CD4-positive, alpha-beta T cell (primary cell): ENCODE measurements at regions not wholly inside any gene's neighbourhood (a gene's known extent, or its start where the extent isn't known, plus 50 kb on each side); places are given as distances from the start of the nearest gene placed in this dataset.
"Not testable (repeated sequence)": the region's sequence is repeated elsewhere in the genome, so short reads cannot be mapped to it uniquely, and the experiment has no call there.

Experiments used
- ATAC-seq: fragments of 200-7000 bp; cut with Tn5 transposase; one replicate; pipeline ENCODE4 v1.10.0; 2022; ENCODE audit warnings: mild to moderate bottlenecking; ENCODE audit not compliant: poor library complexity
- CTCF ChIA-PET: fragments of 350-600 bp; sonication (Branson Sonifier 250); formaldehyde crosslinking; loops from one replicate; lab custom pipeline; 2021; ENCODE audit warnings: antibody characterized with exemption, inconsistent platforms; lab: Charles Lee
- POLR2A ChIA-PET: fragments of 350-600 bp; sonication (Branson Sonifier 250); formaldehyde crosslinking; loops from one replicate; lab custom pipeline; 2021; ENCODE audit warnings: antibody characterized with exemption, inconsistent platforms; lab: Charles Lee
- DNase-seq, 14 experiments: peaks; one replicate each; pipeline ENCODE4 v3.0.0-alpha.2; 2013 to 2020; ENCODE audit warnings: mixed read lengths in 2 of 14
- H3K27ac ChIP-seq, 2 donors: one replicate each; pipeline versions ENCODE4 v1.5.1 to v1.7.0; 2013; ENCODE audit warnings: low read length in 2 of 2, low read depth in 1 of 2, mild to moderate bottlenecking in 1 of 2
- H3K27me3 ChIP-seq, 2 experiments: 1 replicate in 1 of 2; 2 replicates in 1 of 2; pipeline versions ENCODE4 v1.6.1 to v1.7.0; 2013; ENCODE audit warnings: low read length in 2 of 2, control low read depth in 1 of 2, mild to moderate bottlenecking in 1 of 2, moderate library complexity in 1 of 2; ENCODE audit not compliant: insufficient read depth in 2 of 2, control insufficient read depth in 1 of 2
- H3K36me3 ChIP-seq: one replicate; pipeline ENCODE4 v1.6.1; 2013; ENCODE audit warnings: low read length, control low read depth; ENCODE audit not compliant: insufficient read depth
- H3K4me1 ChIP-seq: one replicate; pipeline ENCODE4 v1.6.1; 2013; ENCODE audit warnings: low read length, control low read depth; ENCODE audit not compliant: insufficient read depth
- H3K4me3 ChIP-seq: one replicate; pipeline ENCODE4 v1.5.1; 2013; ENCODE audit warnings: mild to moderate bottlenecking, low read length, moderate library complexity
- H3K9me3 ChIP-seq, 2 experiments: 1 replicate in 1 of 2; 2 replicates in 1 of 2; pipeline versions ENCODE4 v1.6.1 to v1.7.0; 2013; ENCODE audit warnings: low read length in 2 of 2, mild to moderate bottlenecking in 2 of 2, control low read depth in 1 of 2, moderate library complexity in 1 of 2; ENCODE audit not compliant: control insufficient read depth in 1 of 2, insufficient read depth in 1 of 2
- H3K27ac Mint-ChIP-seq: one replicate; pipeline ENCODE4 v1.8.0; 2020; ENCODE audit warnings: mixed read lengths
- H3K27me3 Mint-ChIP-seq: one replicate; pipeline ENCODE4 v1.8.0; 2021; ENCODE audit warnings: mixed read lengths
- H3K36me3 Mint-ChIP-seq: one replicate; pipeline ENCODE4 v1.8.0; 2021; ENCODE audit warnings: low read depth, mixed read lengths
- H3K4me1 Mint-ChIP-seq: one replicate; pipeline ENCODE4 v1.8.0; 2021; ENCODE audit warnings: low read depth, mixed read lengths
- H3K4me3 Mint-ChIP-seq: one replicate; pipeline ENCODE4 v1.8.0; 2020; ENCODE audit warnings: mild to moderate bottlenecking, mixed read lengths
- H3K9me3 Mint-ChIP-seq: one replicate; pipeline ENCODE4 v1.8.0; 2020; ENCODE audit warnings: mixed read lengths
- CTCF ChIP-seq: fragments of 200-600 bp; IDR thresholded peaks from one replicate; pipeline ENCODE4 v1.8.0; 2022; ENCODE audit warnings: antibody characterized with exemption, mild to moderate bottlenecking
- intact Hi-C, 2 experiments: fragments of 100-400 bp; cut with DNase I in 1 of 2; cut with micrococcal nuclease in 1 of 2; formaldehyde crosslinking; loops; one replicate each; pipeline versions ENCODE4 v1.15.1 to v1.9.0; 2023 to 2025; cut with DNase I, micrococcal nuclease

- DNase-seq: no peak
- Mint-ChIP-seq H3K4me1 (no peaks in the 10 kb centered on the region), H3K27me3 (peaks cover 10% of the 10 kb centered on the region), H3K27ac (no peak overlapping the region), H3K36me3 (no peaks in the 10 kb centered on the region), H3K4me3 (no peak overlapping the region), H3K9me3 (peaks cover 18% of the 10 kb centered on the region)
- peaks cover under 1 to 2% of the 10 kb centered on the region in 2 experiments for H3K9me3 ChIP-seq
- no peaks in the 10 kb centered on the region for H3K4me1 ChIP-seq
- H3K4me3 ChIP-seq: no peak overlapping the region
- H3K36me3 ChIP-seq: no peaks in the 10 kb centered on the region
- TF ChIP-seq CTCF: no peak
- POLR2A ChIA-PET: no interaction called here
- H3K27ac ChIP-seq: no peak overlapping the region
- ATAC-seq: no peak
- CTCF ChIA-PET: no interaction called here
- no peaks in the 10 kb centered on the region for H3K27me3 ChIP-seq
- intact Hi-C loops: no loop called here
Observed at GRCh38 chr2:224120986-224121385, 81.9 kb upstream of the SERPINE2 start.

GRCh38 chr2:224119846-224120245, 80.8 kb upstream of the SERPINE2 start:
- H3K4me3 Mint-ChIP-seq, ATAC-seq, CTCF ChIA-PET, H3K27ac ChIP-seq, H3K4me3 ChIP-seq, H3K36me3 Mint-ChIP-seq, H3K27ac Mint-ChIP-seq, DNase-seq, POLR2A ChIA-PET, H3K27me3 ChIP-seq, intact Hi-C loops, H3K36me3 ChIP-seq, H3K4me1 ChIP-seq, H3K4me1 Mint-ChIP-seq, H3K9me3 ChIP-seq: not testable (repeated sequence)
- peaks cover 18% of the 10 kb centered on the region for H3K9me3 Mint-ChIP-seq
- peaks cover 15% of the 10 kb centered on the region for H3K27me3 Mint-ChIP-seq

GRCh38 chr2:224114428-224114827, 75.3 kb upstream of the SERPINE2 start:
- H3K9me3 ChIP-seq: peaks cover 3 to 5% of the 10 kb centered on the region in 2 experiments
- H3K4me1 Mint-ChIP-seq: no peaks in the 10 kb centered on the region
- no peak overlapping the region for H3K4me3 ChIP-seq
- no peaks in the 10 kb centered on the region for H3K36me3 ChIP-seq
- H3K4me1 ChIP-seq: no peaks in the 10 kb centered on the region
- H3K27ac Mint-ChIP-seq: no peak overlapping the region
- peaks cover 0 to 14% of the 10 kb centered on the region in 2 experiments for H3K27me3 ChIP-seq
- no peak for DNase-seq
- H3K4me3 Mint-ChIP-seq: no peak overlapping the region
- no peak overlapping the region for H3K27ac ChIP-seq
- no peaks in the 10 kb centered on the region for H3K36me3 Mint-ChIP-seq
- ChIA-PET POLR2A (no interaction called here), CTCF (no interaction called here)
- TF ChIP-seq CTCF: no peak
- peaks cover 30% of the 10 kb centered on the region for H3K27me3 Mint-ChIP-seq
- peaks cover 8% of the 10 kb centered on the region for H3K9me3 Mint-ChIP-seq
- no peak for ATAC-seq
- intact Hi-C loops: no loop called here

- DNase-seq, POLR2A ChIA-PET, H3K27ac ChIP-seq, H3K4me1 ChIP-seq, H3K36me3 Mint-ChIP-seq, intact Hi-C loops, H3K4me1 Mint-ChIP-seq, CTCF ChIA-PET, H3K9me3 Mint-ChIP-seq, H3K27ac Mint-ChIP-seq, H3K4me3 Mint-ChIP-seq, ATAC-seq, H3K9me3 ChIP-seq, H3K36me3 ChIP-seq, H3K4me3 ChIP-seq: not testable (repeated sequence)
- H3K27me3 Mint-ChIP-seq: peaks cover 30% of the 10 kb centered on the region
- H3K27me3 ChIP-seq: peaks cover 0 to 14% of the 10 kb centered on the region in 2 experiments
Observed at GRCh38 chr2:224113930-224114329, 74.8 kb upstream of the SERPINE2 start.
